OCI-LY1 (cell line): ENCODE measurements at regions not wholly inside any gene's neighbourhood (a gene's known extent, or its start where the extent isn't known, plus 50 kb on each side); places are given as distances from the start of the nearest gene placed in this dataset.
"Not testable (repeated sequence)": the region's sequence is repeated elsewhere in the genome, so short reads cannot be mapped to it uniquely, and the experiment has no call there.

Experiments
- H2AFZ ChIP-seq: fragments of 200-600 bp; sonication (generic), shearing (Covaris generic); 2 replicates; pipeline ENCODE4 v1.6.0; 2014; ENCODE audit warnings: antibody characterized with exemption, mild to moderate bottlenecking, low read length
- H3F3A ChIP-seq: fragments of 200-600 bp; sonication (generic), shearing (Covaris generic); 2 replicates; pipeline ENCODE4 v1.6.0; 2014; ENCODE audit warnings: mild to moderate bottlenecking, antibody characterized with exemption, low read length, moderate library complexity; ENCODE audit not compliant: insufficient read depth
- H3K27ac ChIP-seq: fragments of 200-600 bp; sonication (generic); 2 replicates; pipeline ENCODE4 v1.5.1; 2014; ENCODE audit warnings: low read length, mixed run types, mild to moderate bottlenecking, low read depth; ENCODE audit not compliant: poor library complexity, severe bottlenecking
- H3K27me3 ChIP-seq: fragments of 200-600 bp; sonication (generic); 2 replicates; pipeline ENCODE4 v1.6.0; 2014; ENCODE audit warnings: antibody characterized with exemption, mild to moderate bottlenecking, low read length, moderate library complexity; ENCODE audit not compliant: insufficient read depth
- H3K36me3 ChIP-seq: fragments of 200-600 bp; sonication (generic); 2 replicates; pipeline ENCODE4 v1.6.1; 2014; ENCODE audit warnings: mild to moderate bottlenecking, antibody characterized with exemption, low read length, moderate library complexity, mixed read lengths; ENCODE audit not compliant: insufficient read depth
- H3K4me1 ChIP-seq: fragments of 200-600 bp; sonication (generic); 2 replicates; pipeline ENCODE4 v1.5.1; 2014; ENCODE audit warnings: mild to moderate bottlenecking, low read length, moderate library complexity; ENCODE audit not compliant: insufficient read depth, severe bottlenecking
- H3K4me2 ChIP-seq: fragments of 200-600 bp; sonication (generic), shearing (Covaris generic); 2 replicates; pipeline ENCODE4 v1.6.1; 2014; ENCODE audit warnings: low read length
- H3K4me3 ChIP-seq: fragments of 200-600 bp; sonication (generic); 2 replicates; pipeline ENCODE4 v1.5.1; 2014; ENCODE audit warnings: low read length, low read depth, mild to moderate bottlenecking, mixed read lengths; ENCODE audit not compliant: poor library complexity, severe bottlenecking
- H3K79me2 ChIP-seq: fragments of 200-600 bp; shearing (Covaris generic); 2 replicates; pipeline ENCODE4 v1.6.1; 2016; ENCODE audit warnings: mixed run types, low read length, mixed read lengths; ENCODE audit not compliant: insufficient read depth
- H3K9ac ChIP-seq: fragments of 200-600 bp; sonication (generic), shearing (Covaris generic); 2 replicates; pipeline ENCODE4 v1.6.1; 2014; ENCODE audit warnings: mild to moderate bottlenecking, low read length, mixed read lengths
- H3K9me2 ChIP-seq: fragments of 200-600 bp; sonication (generic), shearing (Covaris generic); 2 replicates; pipeline ENCODE4 v1.6.1; 2014; ENCODE audit warnings: low read depth, mild to moderate bottlenecking, low read length, mixed read lengths
- H3K9me3 ChIP-seq: fragments of 200-600 bp; shearing (Covaris generic); 2 replicates; pipeline ENCODE4 v1.6.1; 2014; ENCODE audit warnings: low read length, mixed read lengths
- H4K20me1 ChIP-seq: fragments of 200-600 bp; sonication (generic), shearing (Covaris generic); 2 replicates; pipeline ENCODE4 v1.6.0; 2016; ENCODE audit warnings: mild to moderate bottlenecking, low read length; ENCODE audit not compliant: insufficient read depth
- EZH2 ChIP-seq: fragments of 200-600 bp; sonication (generic), shearing (Covaris generic); IDR thresholded peaks from 2 replicates; pipeline ENCODE4 v1.8.0; 2017; ENCODE audit warnings: borderline replicate concordance, mixed run types, mild to moderate bottlenecking, antibody characterized with exemption, low read length, moderate library complexity, mixed read lengths
- TF ChIP-seq, protein P1 (sequence below): fragments of 200-600 bp; sonication (generic), shearing (Covaris generic); IDR thresholded peaks from 2 replicates; pipeline ENCODE4 v1.5.1; 2017; ENCODE audit warnings: mild to moderate bottlenecking, antibody characterized with exemption, low read length, moderate library complexity, mixed read lengths

DNA sequence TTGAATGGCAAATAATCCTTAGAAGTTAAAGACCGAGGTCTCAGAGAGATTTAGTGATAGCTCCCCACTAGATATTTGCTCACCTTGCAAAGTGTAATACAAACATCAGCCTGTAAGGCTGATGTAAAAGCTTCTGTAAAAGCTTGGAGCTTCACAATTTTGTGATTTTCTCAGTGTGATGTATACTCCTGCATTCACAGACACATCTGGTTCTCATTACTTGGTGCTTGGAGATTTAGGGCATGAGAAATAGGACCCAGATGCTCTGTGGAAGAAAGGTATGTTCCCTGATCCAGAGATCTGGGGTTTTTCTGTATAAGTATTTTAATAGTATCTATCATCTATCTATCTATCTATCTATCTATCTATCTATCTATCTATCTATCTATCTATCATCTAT is 1664.3 kb downstream of the C4orf33 start:
- Histone ChIP-seq H3K36me3 (no peaks in the 10 kb centered on the region), H3K27me3 (no peaks in the 10 kb centered on the region), H3F3A (no peaks in the 10 kb centered on the region), H3K27ac (no peak overlapping the region), H3K9me3 (no peaks in the 10 kb centered on the region), H4K20me1 (no peaks in the 10 kb centered on the region), H3K4me1 (no peaks in the 10 kb centered on the region), H3K79me2 (no peaks in the 10 kb centered on the region), H3K9ac (no peak overlapping the region), H3K4me2 (no peak overlapping the region), H3K9me2 (no peaks in the 10 kb centered on the region), H3K4me3 (no peak overlapping the region), H2AFZ (peak overlapping the region; percentile 69; the same call in 1 of the 2 replicates)
- TF ChIP-seq, protein P1, sequence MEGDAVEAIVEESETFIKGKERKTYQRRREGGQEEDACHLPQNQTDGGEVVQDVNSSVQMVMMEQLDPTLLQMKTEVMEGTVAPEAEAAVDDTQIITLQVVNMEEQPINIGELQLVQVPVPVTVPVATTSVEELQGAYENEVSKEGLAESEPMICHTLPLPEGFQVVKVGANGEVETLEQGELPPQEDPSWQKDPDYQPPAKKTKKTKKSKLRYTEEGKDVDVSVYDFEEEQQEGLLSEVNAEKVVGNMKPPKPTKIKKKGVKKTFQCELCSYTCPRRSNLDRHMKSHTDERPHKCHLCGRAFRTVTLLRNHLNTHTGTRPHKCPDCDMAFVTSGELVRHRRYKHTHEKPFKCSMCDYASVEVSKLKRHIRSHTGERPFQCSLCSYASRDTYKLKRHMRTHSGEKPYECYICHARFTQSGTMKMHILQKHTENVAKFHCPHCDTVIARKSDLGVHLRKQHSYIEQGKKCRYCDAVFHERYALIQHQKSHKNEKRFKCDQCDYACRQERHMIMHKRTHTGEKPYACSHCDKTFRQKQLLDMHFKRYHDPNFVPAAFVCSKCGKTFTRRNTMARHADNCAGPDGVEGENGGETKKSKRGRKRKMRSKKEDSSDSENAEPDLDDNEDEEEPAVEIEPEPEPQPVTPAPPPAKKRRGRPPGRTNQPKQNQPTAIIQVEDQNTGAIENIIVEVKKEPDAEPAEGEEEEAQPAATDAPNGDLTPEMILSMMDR: no peak
- TF ChIP-seq EZH2: no peak

DNA sequence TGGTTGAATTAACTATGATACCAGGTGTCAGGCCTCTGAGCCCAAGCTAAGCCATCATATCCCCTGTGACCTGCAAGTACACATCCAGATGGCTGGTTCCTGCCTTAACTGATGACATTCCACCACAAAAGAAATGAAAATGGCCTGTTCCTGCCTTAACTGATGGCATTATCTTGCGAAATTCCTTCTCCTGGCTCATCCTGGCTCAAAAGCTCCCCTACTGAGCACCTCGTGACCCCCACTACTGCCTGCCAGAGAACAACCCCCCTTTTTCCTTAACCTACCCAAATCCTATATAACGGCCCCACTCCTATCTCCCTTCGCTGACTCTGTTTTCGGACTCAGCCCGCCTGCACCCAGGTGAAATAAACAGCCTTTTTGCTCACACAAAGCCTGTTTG is 1671.4 kb downstream of the C4orf33 start:
- H3K27me3 ChIP-seq, H2AFZ ChIP-seq, H3K36me3 ChIP-seq, H3K79me2 ChIP-seq, H3K9me3 ChIP-seq, H3K4me2 ChIP-seq, H3K9me2 ChIP-seq, H3F3A ChIP-seq, H3K4me3 ChIP-seq, H3K9ac ChIP-seq, H3K27ac ChIP-seq, H4K20me1 ChIP-seq, H3K4me1 ChIP-seq: not testable (repeated sequence)

DNA sequence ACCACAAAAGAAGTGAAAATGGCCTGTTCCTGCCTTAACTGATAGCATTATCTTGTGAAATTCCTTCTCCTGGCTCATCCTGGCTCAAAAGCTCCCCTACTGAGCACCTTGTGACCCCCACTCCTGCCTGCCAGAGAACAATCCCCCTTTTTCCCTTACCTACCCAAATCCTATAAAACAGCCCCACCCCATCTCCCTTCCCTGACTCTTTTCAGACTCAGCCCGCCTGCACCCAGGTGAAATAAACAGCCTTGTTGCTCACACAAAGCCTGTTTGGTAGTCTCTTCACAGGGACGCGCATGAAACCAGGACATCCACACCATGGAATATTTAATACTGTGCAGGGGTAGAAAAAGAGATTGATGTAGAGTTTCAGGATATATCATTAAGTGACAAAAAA is 1677.0 kb downstream of the C4orf33 start:
- H3K4me2 ChIP-seq, H3K27me3 ChIP-seq, H4K20me1 ChIP-seq, H3K79me2 ChIP-seq, H3K9me3 ChIP-seq, H3F3A ChIP-seq, H2AFZ ChIP-seq, H3K9me2 ChIP-seq, H3K36me3 ChIP-seq, H3K4me3 ChIP-seq, H3K9ac ChIP-seq, H3K27ac ChIP-seq, H3K4me1 ChIP-seq: not testable (repeated sequence)

DNA sequence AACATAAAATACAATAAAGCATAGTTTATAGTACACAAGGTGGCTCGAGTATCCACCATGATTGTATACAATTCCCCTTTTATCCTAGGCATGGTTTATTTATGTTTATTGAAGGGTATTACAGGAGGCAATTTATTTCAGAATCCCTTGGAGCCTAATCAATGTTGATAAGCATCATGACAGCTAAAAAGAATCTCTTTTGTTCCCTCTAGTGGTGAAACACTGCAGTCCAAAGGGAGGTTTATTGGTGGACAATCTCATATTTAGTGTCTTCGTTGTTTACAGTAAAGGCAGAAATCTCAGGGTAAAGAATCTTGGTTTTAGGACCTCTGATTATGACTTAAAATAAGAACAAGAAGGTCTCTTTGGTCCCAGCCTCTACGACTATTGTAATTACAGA is 1712.5 kb downstream of the C4orf33 start:
- no peak overlapping the region for H3K27ac ChIP-seq
- no peak overlapping the region for H3K4me2 ChIP-seq
- H3K36me3 ChIP-seq: no peaks in the 10 kb centered on the region
- H3K9me2 ChIP-seq: no peaks in the 10 kb centered on the region
- H3K4me3 ChIP-seq: no peak overlapping the region
- no peaks in the 10 kb centered on the region for H4K20me1 ChIP-seq
- H3K27me3 ChIP-seq: no peaks in the 10 kb centered on the region
- peaks cover 12% of the 10 kb centered on the region; the same call in 1 of the 2 replicates for H3K9me3 ChIP-seq
- H3K9ac ChIP-seq: no peak overlapping the region
- no peaks in the 10 kb centered on the region for H3K4me1 ChIP-seq
- no peaks in the 10 kb centered on the region for H3F3A ChIP-seq
- TF ChIP-seq, protein P1: peak; percentile 43; the same call in 1 of the 2 replicates
- no peak for TF ChIP-seq EZH2
- H3K79me2 ChIP-seq: no peaks in the 10 kb centered on the region
- H2AFZ ChIP-seq: no peak overlapping the region
